ENCODE measurements at regions not wholly inside any gene's neighbourhood (a gene's known extent, or its start where the extent isn't known, plus 50 kb on each side); places are given as distances from the start of the nearest gene placed in this dataset.

GRCh38 chr4:53832549-53832948 lies 231.9 kb downstream of the CHIC2 start:
- Histone ChIP-seq H3K36me3 (replicated peaks; ENCODE audit: insufficient read depth, low read length) (no peaks in the 10 kb centered on the region), H3K4me3 (ENCODE audit: low read length) (no peak overlapping the region)

DNA sequence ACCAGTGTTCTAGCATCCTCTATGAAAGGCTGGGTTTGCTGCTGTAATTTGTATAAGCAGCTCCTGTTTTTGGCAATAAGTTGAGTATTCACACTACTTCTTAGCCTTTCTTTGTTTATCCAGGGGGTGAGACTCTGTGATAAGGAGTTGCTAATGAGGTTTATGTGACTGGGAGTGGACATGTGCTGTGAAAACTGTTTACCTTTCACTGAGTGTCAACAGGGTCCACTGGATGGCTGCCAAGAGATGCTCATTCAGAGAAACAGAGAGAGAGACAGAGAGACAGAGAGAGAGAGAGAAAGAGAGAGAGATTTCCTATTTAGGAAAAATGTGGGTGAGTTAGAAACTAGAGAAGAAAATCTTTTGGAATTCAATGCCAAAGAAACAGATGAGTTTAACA lies 233.9 kb downstream of the CHIC2 start:
- no peak for TF ChIP-seq CTCF (IDR thresholded peaks at IDR 0.05; ENCODE audit: low read length)
- no peak for TF ChIP-seq EZH2 (optimal IDR thresholded peaks at IDR 0.05; ENCODE audit: low read depth, low read length)
- TF ChIP-seq EZH2phosphoT487 (IDR thresholded peaks at IDR 0.05; ENCODE audit: low read length): no peak
- H3K9me2 ChIP-seq (replicated peaks; ENCODE audit: insufficient read depth, low read length): no peaks in the 10 kb centered on the region
- H3K4me3 ChIP-seq (ENCODE audit: low read length): no peak overlapping the region

More at GRCh38 chr4:53832549-53832948, 231.9 kb downstream of the CHIC2 start:
- TF ChIP-seq EZH2phosphoT487 (IDR thresholded peaks at IDR 0.05; ENCODE audit: low read length): no peak
- no peak for TF ChIP-seq EZH2 (optimal IDR thresholded peaks at IDR 0.05; ENCODE audit: low read depth, low read length)
- no peak for TF ChIP-seq CTCF (IDR thresholded peaks at IDR 0.05; ENCODE audit: low read length)
- H3K9me3 ChIP-seq (replicated peaks; ENCODE audit: insufficient read depth, low read length): no peaks in the 10 kb centered on the region
- DNase-seq: no peak
- H3K9me2 ChIP-seq (replicated peaks; ENCODE audit: insufficient read depth, low read length): no peaks in the 10 kb centered on the region
- no peak overlapping the region for H3K9ac ChIP-seq (ENCODE audit: low read length)
- no peaks in the 10 kb centered on the region for H3F3A ChIP-seq (ENCODE audit: insufficient read depth, low read length)
- H2AFZ ChIP-seq (ENCODE audit: low read length): no peak overlapping the region
- no peaks in the 10 kb centered on the region for H3K79me2 ChIP-seq (ENCODE audit: low read length)
- no peaks in the 10 kb centered on the region for H3K27me3 ChIP-seq (replicated peaks; ENCODE audit: insufficient read depth, low read length)
- H3K27ac ChIP-seq (ENCODE audit: low read length): no peak overlapping the region
- no peaks in the 10 kb centered on the region for H4K20me1 ChIP-seq (ENCODE audit: insufficient read depth, low read length)
- H3K4me2 ChIP-seq (ENCODE audit: low read depth, low read length): no peak overlapping the region
- no peaks in the 10 kb centered on the region for H3K4me1 ChIP-seq (ENCODE audit: low read length)

GRCh38 chr4:53821179-53821851 lies 230.0 kb upstream of the LNX1 start:
- Histone ChIP-seq H3K4me1 (ENCODE audit: low read length) (no peaks in the 10 kb centered on the region), H3K9me2 (replicated peaks; ENCODE audit: insufficient read depth, low read length) (no peaks in the 10 kb centered on the region), H3K4me2 (ENCODE audit: low read depth, low read length) (no peak overlapping the region), H3K9me3 (replicated peaks; ENCODE audit: insufficient read depth, low read length) (no peaks in the 10 kb centered on the region), H3K27me3 (replicated peaks; ENCODE audit: insufficient read depth, low read length) (no peaks in the 10 kb centered on the region), H3F3A (ENCODE audit: insufficient read depth, low read length) (no peaks in the 10 kb centered on the region), H3K4me3 (ENCODE audit: low read length) (no peak overlapping the region), H3K79me2 (ENCODE audit: low read length) (no peaks in the 10 kb centered on the region), H2AFZ (ENCODE audit: low read length) (no peak overlapping the region), H4K20me1 (ENCODE audit: insufficient read depth, low read length) (no peaks in the 10 kb centered on the region), H3K36me3 (replicated peaks; ENCODE audit: insufficient read depth, low read length) (no peaks in the 10 kb centered on the region), H3K9ac (ENCODE audit: low read length) (no peak overlapping the region), H3K27ac (ENCODE audit: low read length) (no peak overlapping the region)
- DNase-seq: no peak
- TF ChIP-seq CTCF (IDR thresholded peaks at IDR 0.05; ENCODE audit: low read length) (no peak), EZH2 (optimal IDR thresholded peaks at IDR 0.05; ENCODE audit: low read depth, low read length) (no peak), EZH2phosphoT487 (IDR thresholded peaks at IDR 0.05; ENCODE audit: low read length) (no peak)

More for the DNA sequence above, 233.9 kb downstream of the CHIC2 start:
- Histone ChIP-seq H3K79me2 (ENCODE audit: low read length) (no peaks in the 10 kb centered on the region), H4K20me1 (ENCODE audit: insufficient read depth, low read length) (no peaks in the 10 kb centered on the region), H3K27me3 (replicated peaks; ENCODE audit: insufficient read depth, low read length) (no peaks in the 10 kb centered on the region), H3F3A (ENCODE audit: insufficient read depth, low read length) (no peaks in the 10 kb centered on the region), H2AFZ (ENCODE audit: low read length) (no peak overlapping the region), H3K4me2 (ENCODE audit: low read depth, low read length) (no peak overlapping the region), H3K36me3 (replicated peaks; ENCODE audit: insufficient read depth, low read length) (no peaks in the 10 kb centered on the region), H3K27ac (ENCODE audit: low read length) (no peak overlapping the region), H3K9me3 (replicated peaks; ENCODE audit: insufficient read depth, low read length) (no peaks in the 10 kb centered on the region), H3K9ac (ENCODE audit: low read length) (no peak overlapping the region), H3K4me1 (ENCODE audit: low read length) (no peaks in the 10 kb centered on the region)
- DNase-seq: no peak
